HG02759 (cell line): ENCODE measurements at regions not wholly inside any gene's neighbourhood (a gene's known extent, or its start where the extent isn't known, plus 50 kb on each side); places are given as distances from the start of the nearest gene placed in this dataset.
"Not testable (repeated sequence)": the region's sequence is repeated elsewhere in the genome, so short reads cannot be mapped to it uniquely, and the experiment has no call there.

Experiments
- ATAC-seq: cut with Tn5 transposase; IDR thresholded peaks from one replicate; pipeline ENCODE4 v1.9.1; 2021; ENCODE audit warnings: mild to moderate bottlenecking, moderate library complexity; ENCODE audit not compliant: unreplicated experiment

- no peak for ATAC-seq
Observed at GRCh38 chrX:85543866-85544265, 164.4 kb upstream of the POF1B start.

GRCh38 chrX:85529141-85529540 is 149.7 kb upstream of the POF1B start:
- not testable (repeated sequence) for ATAC-seq

- ATAC-seq, result no peak
Observed at GRCh38 chrX:85517994-85518718, 138.7 kb upstream of the POF1B start.

- ATAC-seq, result no peak
Observed at GRCh38 chrX:85516131-85516530, 136.7 kb upstream of the POF1B start.

- ATAC-seq, result no peak
Observed at GRCh38 chrX:85506871-85507270, 127.4 kb upstream of the POF1B start.

GRCh38 chrX:85505801-85506200 is 126.3 kb upstream of the POF1B start:
- ATAC-seq, result no peak

- ATAC-seq, result no peak
Observed at GRCh38 chrX:85504381-85504780, 124.9 kb upstream of the POF1B start.

GRCh38 chrX:85503258-85504158 is 124.0 kb upstream of the POF1B start:
- no peak for ATAC-seq

- no peak for ATAC-seq
Observed at GRCh38 chrX:85501349-85501748, 121.9 kb upstream of the POF1B start.

GRCh38 chrX:85499400-85499799 is 119.9 kb upstream of the POF1B start:
- ATAC-seq, result no peak

GRCh38 chrX:85493821-85494220 is 114.4 kb upstream of the POF1B start:
- ATAC-seq, result no peak

- no peak for ATAC-seq
Observed at GRCh38 chrX:85454295-85454694, 74.8 kb upstream of the POF1B start.

GRCh38 chrX:85444613-85445012 is 65.1 kb upstream of the POF1B start:
- no peak for ATAC-seq
